ENCODE measurements at regions not wholly inside any gene's neighbourhood (a gene's known extent, or its start where the extent isn't known, plus 50 kb on each side); places are given as distances from the start of the nearest gene placed in this dataset.
"Not testable (repeated sequence)": the region's sequence is repeated elsewhere in the genome, so short reads cannot be mapped to it uniquely, and the experiment has no call there.

DNA sequence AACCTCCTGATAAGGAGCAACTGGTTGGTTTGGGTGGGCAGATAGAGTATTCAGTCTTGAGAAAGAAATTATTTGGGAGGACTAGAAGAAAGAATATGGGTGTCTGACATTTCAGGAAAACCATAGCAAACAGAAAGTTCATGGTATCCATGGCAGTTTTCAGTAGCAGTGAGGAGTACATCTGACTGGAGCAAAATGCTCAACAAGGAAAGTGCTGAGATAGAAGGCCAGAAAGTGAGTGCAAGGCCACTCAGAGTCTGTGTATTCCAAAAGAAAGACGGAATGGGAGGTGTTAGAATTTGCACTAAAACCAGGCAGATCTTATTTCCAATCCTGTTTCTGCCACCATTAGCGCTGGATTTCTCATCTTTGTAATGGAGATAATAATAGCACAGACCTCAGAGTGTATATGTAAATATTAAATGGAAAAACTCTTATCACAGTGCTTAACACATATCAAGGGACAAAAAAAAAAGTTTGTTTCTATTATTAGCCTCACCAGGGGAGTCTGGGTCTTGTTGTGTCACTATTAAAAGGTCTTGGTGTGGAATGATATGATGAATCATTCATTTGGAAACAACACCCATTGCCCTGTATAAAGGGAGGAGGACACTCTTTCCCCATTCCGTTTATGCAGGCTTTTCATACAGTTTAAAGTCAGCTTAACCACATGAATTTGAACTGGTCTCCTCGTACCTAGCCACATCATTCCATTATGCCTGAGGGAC is 349.8 kb downstream of the IPO8 start:
- no peak for DNase-seq (ENCODE audit: low spot score)

DNA sequence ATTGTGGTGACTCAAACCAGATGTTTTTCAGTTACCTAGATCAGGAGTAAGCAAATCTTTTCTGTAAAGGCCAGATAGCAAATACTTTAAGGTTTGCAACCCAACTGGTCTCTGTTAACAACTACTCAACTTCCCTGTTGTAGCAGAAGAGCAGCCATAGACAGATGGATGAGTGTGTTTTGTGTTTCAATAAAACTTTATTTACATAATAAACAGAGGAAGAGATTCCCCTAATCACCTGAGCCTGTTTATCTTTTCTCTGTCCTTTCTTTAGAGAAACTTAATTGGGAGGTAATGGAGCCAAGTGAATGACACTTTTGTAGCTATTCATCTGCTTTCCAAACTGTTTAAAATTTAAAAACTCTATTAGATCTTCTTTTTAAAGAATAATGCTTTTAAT is 365.1 kb downstream of the IPO8 start:
- DNase-seq (ENCODE audit: low spot score): no peak

DNA sequence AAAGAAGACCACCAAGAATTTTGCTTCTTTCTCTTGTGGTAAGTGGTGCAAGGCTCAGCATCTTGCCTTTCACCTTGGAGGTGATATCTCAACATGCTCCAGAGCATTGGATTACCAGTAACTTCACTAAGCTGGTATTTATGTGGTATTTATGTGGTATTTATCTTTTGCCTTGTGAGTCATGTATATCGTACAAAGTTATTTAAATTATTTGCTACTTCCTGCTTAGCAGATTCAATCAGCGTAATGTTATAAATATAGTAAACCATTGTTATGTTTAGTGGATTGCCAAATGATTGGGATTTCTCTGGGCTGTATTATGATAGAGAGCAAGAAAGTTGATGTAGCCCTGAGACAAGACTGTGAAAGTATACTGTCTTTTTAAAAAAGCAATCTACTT is 366.4 kb downstream of the IPO8 start:
- DNase-seq (ENCODE audit: low spot score): no peak

DNA sequence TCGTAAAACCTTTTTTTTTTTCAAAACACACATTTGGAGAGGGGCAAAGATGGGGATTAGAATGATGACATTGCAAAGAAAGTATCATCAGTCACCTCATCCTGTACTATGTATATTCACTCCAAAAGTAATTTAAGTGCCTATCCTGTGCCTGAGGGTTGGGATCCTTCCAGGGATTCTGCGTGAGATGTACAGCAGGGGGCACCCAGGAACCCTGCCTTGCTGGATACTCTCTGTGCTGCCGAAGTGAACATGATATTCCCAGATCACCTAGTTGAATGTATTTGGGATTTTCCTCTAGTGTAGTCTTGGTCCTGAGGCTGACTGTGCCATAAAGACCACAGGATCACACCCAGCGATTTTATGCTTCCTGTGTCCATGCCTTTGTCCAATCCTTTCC is 372.7 kb downstream of the IPO8 start:
- DNase-seq (ENCODE audit: low spot score): no peak

DNA sequence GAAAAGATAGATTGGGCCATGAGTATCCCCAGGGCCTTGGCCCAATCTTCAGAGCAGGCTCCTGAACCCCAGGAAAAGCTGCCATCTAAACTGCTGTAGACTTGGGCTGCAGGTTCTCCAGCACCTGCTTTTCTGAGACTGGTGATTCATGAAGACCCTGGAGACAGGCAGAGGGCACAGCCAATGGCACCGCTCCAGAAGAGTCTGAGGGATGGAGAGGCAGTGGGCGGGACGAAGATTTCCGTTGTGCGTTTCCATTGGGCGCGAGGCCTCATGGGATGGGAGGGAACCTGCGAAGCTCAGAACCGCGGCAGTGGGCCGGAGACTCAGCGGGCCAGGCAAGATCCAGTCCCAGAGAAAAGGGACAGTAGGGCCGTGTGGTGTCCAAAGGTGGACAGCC is 375.1 kb downstream of the IPO8 start:
- no peak for DNase-seq (ENCODE audit: low spot score)

DNA sequence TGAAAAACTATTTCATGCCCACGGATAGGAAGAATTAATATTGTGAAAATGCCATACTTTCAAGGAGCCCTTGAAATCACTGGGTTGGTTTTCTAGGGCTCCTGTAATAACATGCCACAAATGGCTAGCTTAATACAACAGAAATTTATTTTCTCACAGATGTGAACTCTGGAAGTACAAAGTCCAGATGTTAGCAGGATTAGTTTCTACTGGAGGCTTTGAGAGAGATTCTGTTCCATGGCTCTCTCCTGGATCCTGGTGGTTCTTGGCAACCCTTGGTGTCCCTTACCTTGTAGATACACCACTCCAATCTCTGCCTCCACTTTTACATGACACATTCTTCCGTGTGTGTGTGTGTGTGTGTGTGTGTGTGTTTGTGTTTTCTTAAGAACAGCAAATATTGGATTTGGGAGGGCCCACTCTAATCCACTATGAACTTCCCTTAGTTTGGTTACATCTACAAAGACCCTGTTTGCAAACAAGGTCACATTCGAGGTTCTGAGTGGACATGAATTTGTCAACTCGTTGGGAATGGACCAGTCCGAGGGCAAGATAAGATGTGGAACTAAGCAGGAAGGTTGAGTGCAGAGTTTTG is 381.1 kb downstream of the IPO8 start:
- DNase-seq (ENCODE audit: low spot score): no peak

DNA sequence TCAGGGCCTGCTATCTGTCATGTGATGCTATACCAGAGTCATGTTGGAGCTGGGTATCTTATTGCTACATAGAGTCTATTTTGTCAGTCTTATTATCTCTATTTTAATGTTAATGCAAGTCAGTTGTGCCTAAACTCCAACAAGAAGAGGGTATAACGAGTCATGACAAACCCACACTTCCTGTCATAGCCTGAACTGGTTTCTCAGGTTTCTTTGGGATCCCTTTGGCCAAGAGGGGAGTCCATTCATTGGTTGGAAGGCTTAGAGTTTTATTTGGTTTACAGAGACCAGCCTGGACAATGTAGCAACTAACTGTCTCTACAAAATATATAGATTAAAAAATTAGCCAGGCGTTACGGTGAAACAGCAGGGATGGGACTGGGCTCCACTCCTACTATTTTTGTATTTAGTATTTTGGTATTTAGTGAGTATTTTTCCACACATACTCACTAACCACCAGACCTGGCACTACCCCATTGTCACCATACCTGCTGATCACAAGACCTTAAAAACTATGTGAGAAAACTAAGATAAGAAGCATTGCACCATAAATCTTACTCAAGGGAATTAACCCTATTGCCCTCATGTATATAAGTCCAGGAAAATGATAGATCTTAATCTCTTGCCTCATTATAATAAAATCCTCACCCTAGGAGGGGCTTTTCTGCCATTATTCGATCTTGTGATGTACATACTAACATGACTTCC is 387.5 kb downstream of the IPO8 start:
- no peak for DNase-seq (ENCODE audit: low spot score)

DNA sequence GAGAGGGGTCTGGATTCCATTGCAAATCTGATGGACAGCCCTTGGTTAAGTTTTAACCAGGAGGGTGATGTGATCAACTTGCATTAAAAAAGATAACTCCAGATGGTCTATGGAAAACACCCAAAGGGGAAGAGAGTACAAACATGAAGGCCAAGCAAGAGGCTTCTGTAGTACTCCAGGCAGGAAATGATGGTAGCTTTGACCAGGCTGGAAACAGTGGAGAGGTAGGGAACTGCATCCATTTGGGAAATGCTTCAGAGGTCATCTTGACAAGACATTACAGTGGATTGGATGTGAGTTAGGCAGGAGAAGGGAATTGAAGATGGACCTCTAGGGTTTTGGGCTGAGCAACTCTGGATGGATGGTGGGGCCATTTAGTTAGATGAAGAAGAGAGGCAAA is 391.1 kb downstream of the IPO8 start:
- DNase-seq (ENCODE audit: low spot score): no peak

DNA sequence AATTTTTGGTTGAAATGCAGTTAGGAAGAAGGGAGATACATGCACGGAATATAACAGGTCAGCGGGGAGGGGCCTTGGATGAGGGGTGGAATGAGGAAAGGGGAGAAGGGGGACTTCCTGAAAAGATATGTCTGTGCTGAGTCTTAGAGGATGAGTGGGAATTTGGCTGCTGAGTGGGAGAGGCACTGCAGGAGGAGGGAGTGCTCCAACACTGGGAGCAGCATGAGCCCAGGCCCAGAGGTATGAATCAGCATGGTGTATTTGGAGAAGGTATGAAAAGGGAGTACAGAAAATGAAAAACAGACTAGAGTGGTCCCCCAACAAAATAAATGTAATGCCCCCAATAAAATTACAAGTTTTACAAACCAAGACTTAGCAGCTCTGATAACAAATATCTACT is 394.4 kb downstream of the IPO8 start:
- no peak for DNase-seq (ENCODE audit: low spot score)

DNA sequence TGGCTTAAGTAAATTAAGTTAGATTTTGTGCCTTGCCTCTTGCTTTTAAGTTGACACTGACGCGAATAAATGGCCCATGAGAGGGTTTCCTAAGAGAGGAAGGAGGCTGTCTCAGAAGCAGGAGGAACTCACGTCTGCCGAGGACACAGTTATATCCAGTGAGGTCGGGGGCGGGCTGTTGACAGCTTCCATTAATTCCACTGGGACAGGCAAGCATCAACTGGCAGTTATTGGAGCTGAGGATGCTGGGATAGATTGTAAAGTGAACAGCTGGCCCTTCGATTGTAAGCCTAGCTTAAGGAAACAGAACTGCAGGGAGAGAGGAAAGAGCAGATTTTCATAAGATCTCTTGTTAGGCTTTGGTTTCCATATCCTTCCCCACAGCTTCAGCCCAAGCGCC is 399.2 kb downstream of the IPO8 start:
- no peak for DNase-seq (ENCODE audit: low spot score)

DNA sequence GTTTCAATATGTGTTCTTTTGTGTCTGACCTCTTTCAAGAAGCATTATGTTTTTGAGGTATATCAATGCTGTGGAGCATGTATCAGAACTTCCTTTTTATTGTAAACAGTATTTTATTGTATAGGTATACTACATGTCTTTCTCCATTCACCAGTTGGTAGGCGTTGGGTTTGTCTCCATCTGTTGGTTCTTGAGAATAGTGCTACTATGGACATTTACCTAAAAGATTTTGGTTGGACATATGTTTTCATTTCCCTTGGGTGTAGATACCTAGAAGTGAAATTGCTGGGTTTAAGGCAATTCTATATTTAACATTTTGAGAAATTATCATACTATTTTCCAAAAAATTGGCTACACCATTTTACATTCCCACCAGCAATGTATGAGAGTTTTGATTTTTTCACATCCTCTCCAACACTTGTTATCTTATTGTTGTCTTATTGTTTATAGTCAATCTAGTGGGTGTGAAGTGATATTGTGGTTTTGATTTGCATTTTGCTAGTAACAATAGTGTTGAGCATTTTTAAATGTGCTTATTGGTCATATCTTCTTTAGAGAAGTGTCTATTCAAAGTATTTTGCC is 409.2 kb downstream of the IPO8 start:
- DNase-seq (ENCODE audit: low spot score): peak; percentile 31

DNA sequence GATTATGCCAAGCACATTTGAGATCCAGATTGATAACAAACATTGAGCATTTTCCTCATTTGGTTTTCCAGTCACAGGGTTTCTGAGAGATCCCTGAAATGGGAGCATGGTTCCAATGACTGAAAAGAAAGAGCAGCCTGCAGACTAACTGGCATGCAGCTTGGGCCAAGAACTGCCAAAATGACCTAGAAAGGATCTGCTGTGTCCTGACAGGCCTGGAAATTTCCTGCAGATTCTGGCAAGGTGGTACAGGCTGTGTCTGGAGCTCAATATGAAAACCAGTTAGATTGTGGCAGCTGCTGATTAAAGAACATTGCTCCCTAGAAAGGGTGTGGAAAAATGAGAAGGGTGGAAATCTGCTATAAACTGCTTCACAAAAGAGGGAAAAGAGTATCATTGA is 417.3 kb downstream of the IPO8 start:
- DNase-seq (ENCODE audit: low spot score): no peak

DNA sequence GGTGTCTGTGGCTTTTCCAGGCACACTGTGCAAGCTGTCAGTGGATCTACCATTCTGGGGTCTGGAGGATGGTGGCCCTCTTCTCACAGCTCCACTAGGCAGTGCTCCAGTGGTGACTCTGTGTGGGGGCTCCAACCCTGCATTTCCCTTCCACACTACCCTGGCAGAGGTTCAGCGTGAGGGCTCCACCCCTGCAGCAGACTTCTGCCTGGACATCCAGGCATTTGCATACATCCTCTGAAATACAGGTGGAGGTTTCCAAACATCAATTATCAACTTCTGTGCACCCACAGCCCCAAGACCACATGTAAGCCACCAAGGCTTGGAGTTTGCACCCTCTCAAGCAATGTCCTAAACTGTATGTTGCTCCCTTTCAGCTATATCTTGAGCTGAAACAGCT is 423.2 kb downstream of the IPO8 start:
- DNase-seq (ENCODE audit: low spot score): not testable (repeated sequence)

DNA sequence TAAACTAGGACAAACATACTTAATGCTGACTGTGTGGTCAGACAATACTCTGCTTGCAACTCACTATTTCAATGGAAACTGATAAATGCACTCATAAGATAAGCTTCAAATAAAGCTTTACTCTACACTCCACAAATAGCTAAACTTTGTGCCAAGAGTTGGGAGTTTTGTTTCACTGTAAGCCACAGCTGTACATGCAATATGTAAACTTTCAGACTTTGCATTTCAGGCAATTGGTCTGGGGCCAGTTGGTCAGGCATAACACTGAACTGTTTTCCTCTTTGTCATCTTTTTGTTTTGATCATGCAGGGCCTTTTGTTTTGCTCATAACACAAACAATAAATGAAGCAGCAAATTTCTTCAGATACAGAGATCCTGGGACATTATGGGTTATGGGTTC is 426.2 kb downstream of the IPO8 start:
- no peak for DNase-seq (ENCODE audit: low spot score)

DNA sequence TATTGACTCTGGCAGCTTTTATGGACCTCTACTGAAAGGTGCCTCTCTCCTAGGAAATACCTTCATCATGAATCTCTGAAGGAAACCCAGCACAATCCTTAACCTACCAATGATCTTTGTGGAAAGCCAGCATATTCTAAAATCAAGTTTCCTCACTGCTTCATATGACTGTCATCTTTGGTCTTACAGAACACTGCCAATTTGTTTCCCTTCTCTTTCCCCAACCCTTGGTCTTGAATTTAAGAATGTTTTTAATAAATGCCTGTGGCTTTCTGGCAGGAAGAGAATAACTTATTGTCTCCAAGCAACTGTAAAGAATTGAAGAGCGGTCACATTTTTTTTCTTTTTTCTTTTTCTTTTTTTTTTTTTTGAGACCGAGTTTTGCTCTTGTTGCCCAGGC is 427.6 kb downstream of the IPO8 start:
- DNase-seq (ENCODE audit: low spot score): no peak

DNA sequence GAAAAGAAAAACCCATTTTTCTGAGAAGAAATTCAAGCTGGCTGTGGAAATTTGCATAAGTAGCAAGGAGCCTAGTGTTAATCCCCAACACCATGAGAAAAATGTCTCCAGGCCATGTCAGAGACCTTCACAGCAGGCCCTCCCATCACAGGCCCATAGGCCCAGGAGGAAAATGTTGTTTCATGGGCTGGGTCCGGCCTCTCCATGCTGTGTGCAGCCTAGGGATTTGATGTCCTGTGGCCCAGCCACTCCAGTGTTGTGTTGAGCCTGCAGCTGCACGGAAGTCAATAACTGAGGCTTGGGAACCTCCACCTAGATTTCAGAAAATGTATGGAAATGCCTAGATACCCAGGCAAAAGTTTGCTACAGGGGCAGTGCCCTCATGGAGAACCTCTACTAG is 432.2 kb downstream of the IPO8 start:
- DNase-seq (ENCODE audit: low spot score): no peak

DNA sequence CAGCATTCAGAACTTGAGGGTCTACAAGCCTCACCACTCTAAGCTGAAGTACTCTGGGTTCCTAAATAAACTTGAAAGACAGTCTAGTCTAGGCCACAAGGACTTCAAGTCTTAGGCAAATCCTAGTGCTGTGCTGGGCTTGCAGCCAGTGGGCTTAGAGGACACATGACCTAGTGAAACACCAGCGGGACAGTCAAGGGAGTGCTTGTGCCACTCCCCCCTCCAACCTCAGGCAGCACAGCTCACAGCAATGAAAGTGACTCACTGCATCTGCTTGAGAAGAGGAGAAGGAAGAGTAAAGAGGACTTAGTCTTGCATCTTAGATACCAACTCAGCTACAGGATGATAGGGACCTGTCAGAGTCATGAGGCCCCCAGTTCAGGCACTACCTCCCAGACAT is 438.1 kb downstream of the IPO8 start:
- no peak for DNase-seq (ENCODE audit: low spot score)

DNA sequence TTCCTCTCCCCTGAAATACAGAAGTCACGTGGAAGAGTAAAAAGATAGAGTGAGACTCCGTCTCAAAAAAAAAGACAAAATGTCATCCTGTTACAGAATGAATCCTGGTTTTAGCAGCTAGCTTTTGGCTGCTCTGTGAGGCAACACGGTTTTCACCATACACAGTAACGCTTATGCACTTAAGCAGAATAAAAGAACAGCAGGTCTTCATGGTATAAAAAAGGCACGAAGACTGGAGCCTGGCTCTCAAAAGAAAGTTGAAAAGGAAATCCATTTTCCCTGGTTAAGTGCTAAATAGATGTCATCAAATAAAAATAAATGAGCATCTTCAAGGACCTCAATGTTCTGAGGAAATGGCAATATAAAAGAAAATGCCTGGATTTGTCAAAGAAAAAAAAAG is 444.1 kb downstream of the IPO8 start:
- DNase-seq (ENCODE audit: low spot score): no peak

DNA sequence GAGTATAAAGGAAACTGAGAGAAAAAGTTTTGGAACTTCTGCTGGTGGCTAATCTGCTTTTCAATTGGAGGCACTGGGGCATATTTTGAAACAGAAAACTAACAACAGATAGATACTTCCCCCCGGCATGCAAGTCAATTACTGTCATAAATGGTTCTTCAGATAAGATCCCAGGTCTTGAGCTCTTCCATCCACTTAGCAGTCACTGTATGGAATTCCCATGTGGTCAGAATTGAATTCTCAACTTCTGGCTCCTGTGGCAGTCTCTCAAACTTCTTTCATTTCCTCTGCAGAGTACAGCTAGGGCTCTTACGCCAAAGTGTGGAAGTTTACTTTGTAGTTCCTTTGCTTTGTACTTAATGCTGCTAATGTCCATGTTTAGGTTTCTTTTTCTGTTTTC is 452.2 kb downstream of the IPO8 start:
- no peak for DNase-seq (ENCODE audit: low spot score)

DNA sequence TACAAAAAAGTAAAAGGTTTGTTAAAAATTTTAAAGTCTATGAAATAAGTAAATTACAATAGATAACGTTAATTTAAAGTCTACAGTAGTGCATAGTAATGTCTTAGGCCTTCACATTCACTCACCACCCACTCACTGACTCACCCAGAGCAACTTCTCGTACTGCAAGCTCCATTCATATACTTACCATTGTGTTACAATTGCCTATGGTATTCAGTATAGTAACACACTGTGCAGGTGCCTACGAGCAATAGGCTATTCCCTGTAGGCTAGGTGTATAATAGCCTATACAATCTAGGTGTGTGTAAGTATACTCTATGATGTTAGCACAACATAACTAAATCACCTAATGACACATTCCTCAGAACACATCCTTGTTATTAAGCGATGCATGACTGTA is 435.3 kb upstream of the TMTC1 start:
- no peak for DNase-seq (ENCODE audit: low spot score)

DNA sequence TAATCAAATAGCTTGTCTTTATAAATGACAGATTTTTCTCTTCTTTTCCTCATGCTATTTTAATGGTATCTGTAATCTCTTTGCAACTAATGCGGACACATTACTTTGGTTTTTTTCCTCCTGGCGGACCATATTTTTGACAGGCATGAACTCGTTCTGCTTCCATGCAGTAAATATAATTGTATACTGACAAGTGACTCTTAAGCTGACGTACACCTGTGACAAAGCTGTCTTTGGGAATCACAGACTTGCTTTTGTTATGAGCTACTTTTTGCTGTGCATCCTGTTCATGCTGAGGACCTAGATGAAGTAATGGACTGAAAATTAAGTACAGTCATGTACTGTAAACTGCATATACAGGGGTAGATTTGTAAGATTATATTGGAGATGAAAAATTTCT is 434.3 kb upstream of the TMTC1 start:
- no peak for DNase-seq (ENCODE audit: low spot score)

DNA sequence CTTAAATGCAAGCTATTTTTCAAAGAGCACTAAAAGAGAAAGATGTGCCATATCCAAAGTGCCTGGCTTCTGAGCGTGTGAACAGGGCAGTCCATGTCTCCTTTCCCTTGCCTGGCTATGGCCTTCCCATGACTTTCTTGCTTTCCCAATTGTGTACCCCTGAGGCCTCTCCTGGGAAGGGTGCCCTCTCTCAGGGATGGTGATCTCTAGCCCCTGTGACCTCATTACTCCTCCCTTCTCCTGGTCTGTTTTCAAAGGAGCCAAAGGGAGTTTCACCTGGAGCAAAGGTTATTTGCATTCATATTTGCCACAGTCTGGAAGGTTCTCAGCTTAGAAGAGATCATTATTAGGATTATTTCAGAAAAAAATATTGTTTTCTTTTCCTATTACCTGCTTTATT is 429.4 kb upstream of the TMTC1 start:
- DNase-seq (ENCODE audit: low spot score): no peak

DNA sequence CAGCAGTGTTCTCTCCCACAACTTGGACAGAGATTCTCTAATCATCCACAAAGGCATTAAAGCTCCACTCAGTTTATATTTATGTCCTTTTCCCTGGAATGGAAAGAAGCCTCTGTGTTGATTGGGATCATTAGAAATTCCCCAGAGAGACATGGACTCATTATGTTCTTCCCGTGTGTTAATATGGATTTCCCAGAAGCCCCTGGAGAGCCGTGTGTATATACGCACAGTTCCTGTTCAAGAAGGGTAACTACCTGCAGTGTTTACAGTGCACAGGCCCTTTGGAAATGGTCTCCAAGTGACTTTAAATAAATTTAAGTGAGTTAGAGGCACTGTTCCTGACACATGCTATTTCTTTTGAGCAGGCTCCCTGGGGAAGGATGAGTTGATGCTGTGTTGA is 428.0 kb upstream of the TMTC1 start:
- DNase-seq (ENCODE audit: low spot score): no peak
